Hepatocyte (in vitro differentiated cells): ENCODE measurements at regions not wholly inside any gene's neighbourhood (a gene's known extent, or its start where the extent isn't known, plus 50 kb on each side); places are given as distances from the start of the nearest gene placed in this dataset.

Experiments
- CTCF ChIP-seq: fragments of 200-600 bp; sonication (generic); IDR thresholded peaks from 2 replicates; pipeline ENCODE4 v1.5.1; 2016; ENCODE audit warnings: antibody characterized with exemption, mild to moderate bottlenecking; ENCODE audit not compliant: poor library complexity
- EZH2 ChIP-seq: fragments of 200-600 bp; sonication (generic); IDR thresholded peaks from 2 replicates; pipeline ENCODE4 v1.6.1; 2016; ENCODE audit warnings: antibody characterized with exemption, mild to moderate bottlenecking, borderline replicate concordance

- TF ChIP-seq EZH2 = no peak
- TF ChIP-seq CTCF = no peak
Measured at GRCh38 chr18:2313332-2313731, 258.0 kb downstream of the METTL4 start.
